Activated CD4-positive, alpha-beta T cell treated with anti-CD3 and anti-CD28 coated beads for 36 hours (primary cell): ENCODE measurements at regions not wholly inside any gene's neighbourhood (a gene's known extent, or its start where the extent isn't known, plus 50 kb on each side); places are given as distances from the start of the nearest gene placed in this dataset.
"Not testable (repeated sequence)": the region's sequence is repeated elsewhere in the genome, so short reads cannot be mapped to it uniquely, and the experiment has no call there.

Experiments
- ATAC-seq: fragments of 200-7000 bp; cut with Tn5 transposase; one replicate; pipeline ENCODE4 v1.10.0; 2021; ENCODE audit warnings: mild to moderate bottlenecking, moderate library complexity
- CTCF ChIA-PET: fragments of 350-600 bp; sonication (Branson Sonifier 250); formaldehyde crosslinking; loops from one replicate; lab custom pipeline; 2021; ENCODE audit warnings: antibody characterized with exemption; lab: Charles Lee
- POLR2A ChIA-PET: fragments of 350-600 bp; sonication (Branson Sonifier 250); formaldehyde crosslinking; loops from one replicate; lab custom pipeline; 2021; ENCODE audit warnings: antibody characterized with exemption, inconsistent platforms; lab: Charles Lee
- DNase-seq: peaks from one replicate; pipeline ENCODE4 v3.0.0-alpha.2; 2020
- H3K27ac Mint-ChIP-seq: one replicate; pipeline ENCODE4 v1.8.0; 2021; ENCODE audit warnings: mixed read lengths
- H3K27me3 Mint-ChIP-seq: one replicate; pipeline ENCODE4 v1.8.0; 2021; ENCODE audit warnings: mixed read lengths
- H3K36me3 Mint-ChIP-seq: one replicate; pipeline ENCODE4 v1.8.0; 2021; ENCODE audit warnings: low read depth, mixed read lengths
- H3K4me1 Mint-ChIP-seq: one replicate; pipeline ENCODE4 v1.8.0; 2021; ENCODE audit warnings: mixed read lengths
- H3K4me3 Mint-ChIP-seq: one replicate; pipeline ENCODE4 v1.8.0; 2021; ENCODE audit warnings: mild to moderate bottlenecking, moderate library complexity, mixed read lengths
- H3K9me3 Mint-ChIP-seq: one replicate; pipeline ENCODE4 v1.8.0; 2021; ENCODE audit warnings: low read depth, mixed read lengths
- intact Hi-C, 2 experiments: fragments of 100-400 bp; cut with DNase I in 1 of 2; cut with micrococcal nuclease in 1 of 2; formaldehyde crosslinking; loops; one replicate each; pipeline versions ENCODE4 v1.14.2 to v1.15.1; 2022 to 2024; cut with DNase I, micrococcal nuclease

DNA sequence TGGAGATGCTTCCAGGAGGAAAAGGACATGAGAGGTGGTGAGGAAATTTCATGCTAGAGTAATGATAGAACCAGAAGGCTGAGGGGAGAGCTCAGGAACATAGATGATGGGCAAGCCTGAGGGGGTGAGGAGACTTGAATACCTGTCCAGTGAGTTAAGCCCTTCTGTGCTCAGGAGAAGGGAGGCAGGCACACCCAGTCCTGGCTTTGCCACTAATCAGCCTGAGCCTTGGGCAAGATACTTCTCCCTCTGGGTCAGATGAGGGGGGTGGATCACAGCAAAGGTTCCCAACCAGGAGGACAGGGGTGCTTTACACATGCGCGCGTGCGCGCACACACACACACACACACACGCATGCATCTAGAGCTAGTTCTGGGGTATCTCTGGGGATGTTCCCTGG is 60.5 kb upstream of the KCNK12 start:
- Mint-ChIP-seq H3K27me3 (no peaks in the 10 kb centered on the region), H3K9me3 (no peaks in the 10 kb centered on the region), H3K4me3 (no peak overlapping the region), H3K36me3 (no peaks in the 10 kb centered on the region), H3K4me1 (no peaks in the 10 kb centered on the region), H3K27ac (no peak overlapping the region)
- ChIA-PET POLR2A (no interaction called here), CTCF (interaction anchor here (0.6 to 0.7 kb wide), 2 partner anchors 69 to 703 kb away, joined by 3 read pairs; no protein-coding TSS in a partner anchor)
- ATAC-seq (no peak), DNase-seq (no peak)
- intact Hi-C loops: no loop called here

DNA sequence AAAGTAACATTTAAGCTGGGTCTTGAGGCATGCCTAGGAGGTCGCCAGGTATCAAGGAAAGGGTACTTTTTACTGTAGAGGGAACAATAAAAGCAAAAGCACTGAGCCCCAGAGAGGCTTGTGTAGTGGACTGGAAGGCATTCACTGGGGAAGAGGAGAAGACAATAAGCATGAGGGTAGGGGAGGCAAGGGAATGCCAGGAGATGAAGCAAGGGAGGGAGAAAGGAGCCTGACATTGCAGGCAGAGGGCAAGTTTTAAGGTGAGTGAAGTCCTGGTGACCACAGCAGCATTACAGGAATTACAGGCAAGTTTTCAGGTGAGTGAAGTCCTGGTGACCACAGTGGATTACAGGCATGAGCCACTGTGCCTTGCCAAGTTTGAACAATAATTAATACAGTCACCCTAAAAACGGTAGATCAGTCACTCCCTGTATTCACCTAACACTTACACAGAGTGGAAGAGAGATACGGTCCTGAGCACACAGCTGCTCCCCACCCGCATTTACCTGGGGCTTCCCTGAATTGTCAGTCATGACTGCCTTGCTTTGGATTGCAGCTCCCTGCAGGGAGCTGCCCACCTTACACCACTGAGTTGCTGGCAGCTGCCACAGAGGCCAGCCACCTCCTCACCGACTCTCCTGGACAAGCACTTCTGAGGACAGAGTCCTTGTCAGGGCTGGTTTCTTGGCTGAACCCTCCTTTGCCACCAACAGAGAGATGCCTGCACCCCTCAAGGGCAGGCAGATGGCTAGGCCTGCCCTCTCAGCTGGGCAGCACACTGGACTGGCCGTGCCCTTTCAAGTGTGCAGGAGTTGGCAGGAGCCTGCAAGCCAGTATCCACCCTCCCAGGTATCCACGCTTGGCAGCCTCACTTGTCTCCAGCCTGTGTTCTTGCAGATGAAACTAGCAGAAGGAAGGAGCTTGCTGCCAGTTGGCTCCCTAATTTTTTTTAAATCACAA is 59.0 kb upstream of the KCNK12 start:
- intact Hi-C loops: no loop called here
- ATAC-seq: no peak
- H3K4me3 Mint-ChIP-seq: no peak overlapping the region
- no peaks in the 10 kb centered on the region for H3K4me1 Mint-ChIP-seq
- ChIA-PET CTCF (no interaction called here), POLR2A (no interaction called here)
- no peak overlapping the region for H3K27ac Mint-ChIP-seq
- H3K9me3 Mint-ChIP-seq: no peaks in the 10 kb centered on the region
- H3K36me3 Mint-ChIP-seq: no peaks in the 10 kb centered on the region
- H3K27me3 Mint-ChIP-seq: peaks cover 3% of the 10 kb centered on the region
- no peak for DNase-seq

DNA sequence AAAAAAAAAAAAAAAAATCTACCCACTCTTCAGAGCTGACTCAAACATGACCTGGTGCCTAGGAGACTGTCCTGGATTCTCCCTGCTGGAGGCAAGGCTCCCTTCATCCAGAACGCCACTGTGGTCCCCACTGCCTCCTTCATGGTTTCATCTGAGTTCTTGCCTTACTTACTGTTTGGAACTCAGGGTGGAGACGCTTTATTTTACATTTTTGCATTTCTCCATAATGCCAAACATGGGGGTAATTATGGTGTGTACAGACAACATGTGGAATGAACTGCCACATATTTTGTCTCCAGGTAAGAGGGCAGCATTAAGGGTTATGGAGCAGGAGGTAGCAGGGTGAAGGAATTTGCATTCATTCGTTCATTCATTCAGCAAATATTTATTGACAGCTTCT is 58.1 kb upstream of the KCNK12 start:
- H3K36me3 Mint-ChIP-seq: no peaks in the 10 kb centered on the region
- DNase-seq (no peak), ATAC-seq (no peak)
- POLR2A ChIA-PET: no interaction called here
- no peaks in the 10 kb centered on the region for H3K9me3 Mint-ChIP-seq
- no peak overlapping the region for H3K27ac Mint-ChIP-seq
- peaks cover 3% of the 10 kb centered on the region for H3K27me3 Mint-ChIP-seq
- no peaks in the 10 kb centered on the region for H3K4me1 Mint-ChIP-seq
- intact Hi-C loops: no loop called here
- no peak overlapping the region for H3K4me3 Mint-ChIP-seq
- CTCF ChIA-PET: no interaction called here

DNA sequence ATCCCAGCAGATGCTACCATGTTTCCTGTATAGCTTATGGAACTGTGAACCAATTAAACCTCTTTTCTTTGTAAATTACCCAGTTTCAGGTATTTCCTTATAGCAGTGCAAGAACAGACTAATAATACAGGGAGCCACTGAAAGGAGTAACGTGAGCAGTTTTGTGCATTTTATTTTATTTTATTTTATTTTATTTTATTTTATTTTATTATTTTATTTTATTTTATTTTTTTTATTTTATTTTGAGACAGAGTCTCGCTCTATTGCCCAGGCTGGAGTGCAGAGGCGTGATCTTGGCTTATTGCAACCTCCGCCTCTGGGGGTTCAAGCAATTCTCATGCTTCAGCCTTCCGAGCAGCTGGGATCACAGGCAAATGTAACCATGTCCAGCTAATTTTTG is 55.9 kb upstream of the KCNK12 start:
- POLR2A ChIA-PET: interaction anchor here (0.6 kb wide), 1 partner anchor 269 kb away, joined by 4 read pairs; no protein-coding TSS in a partner anchor
- ATAC-seq: no peak
- intact Hi-C loops: no loop called here
- H3K36me3 Mint-ChIP-seq: no peaks in the 10 kb centered on the region
- no peaks in the 10 kb centered on the region for H3K4me1 Mint-ChIP-seq
- no peak overlapping the region for H3K4me3 Mint-ChIP-seq
- CTCF ChIA-PET: no interaction called here
- no peak for DNase-seq
- no peak overlapping the region for H3K27ac Mint-ChIP-seq
- peaks cover 3% of the 10 kb centered on the region for H3K27me3 Mint-ChIP-seq
- H3K9me3 Mint-ChIP-seq: no peaks in the 10 kb centered on the region

DNA sequence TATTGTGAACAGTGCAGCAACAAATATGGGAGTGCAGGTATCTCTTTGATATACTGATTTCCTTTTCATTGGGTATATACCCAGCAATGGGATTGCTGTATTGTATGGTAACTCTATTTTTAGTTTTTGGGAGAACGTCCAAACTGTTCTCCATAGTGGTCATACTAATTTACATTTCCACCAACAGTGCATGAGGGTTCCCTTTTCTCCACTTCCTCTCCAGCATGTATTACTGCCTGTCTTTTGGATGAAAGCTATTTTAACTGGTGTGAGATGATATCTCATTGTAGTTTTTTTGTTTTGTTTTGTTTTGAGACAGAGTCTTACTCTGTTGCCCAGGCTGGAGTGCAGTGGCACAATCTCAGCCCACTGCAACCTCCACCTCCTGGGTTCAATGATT is 52.4 kb upstream of the KCNK12 start:
- CTCF ChIA-PET, H3K27me3 Mint-ChIP-seq, H3K27ac Mint-ChIP-seq, H3K4me3 Mint-ChIP-seq, H3K36me3 Mint-ChIP-seq, H3K4me1 Mint-ChIP-seq, H3K9me3 Mint-ChIP-seq, POLR2A ChIA-PET, intact Hi-C loops, ATAC-seq, DNase-seq: not testable (repeated sequence)

DNA sequence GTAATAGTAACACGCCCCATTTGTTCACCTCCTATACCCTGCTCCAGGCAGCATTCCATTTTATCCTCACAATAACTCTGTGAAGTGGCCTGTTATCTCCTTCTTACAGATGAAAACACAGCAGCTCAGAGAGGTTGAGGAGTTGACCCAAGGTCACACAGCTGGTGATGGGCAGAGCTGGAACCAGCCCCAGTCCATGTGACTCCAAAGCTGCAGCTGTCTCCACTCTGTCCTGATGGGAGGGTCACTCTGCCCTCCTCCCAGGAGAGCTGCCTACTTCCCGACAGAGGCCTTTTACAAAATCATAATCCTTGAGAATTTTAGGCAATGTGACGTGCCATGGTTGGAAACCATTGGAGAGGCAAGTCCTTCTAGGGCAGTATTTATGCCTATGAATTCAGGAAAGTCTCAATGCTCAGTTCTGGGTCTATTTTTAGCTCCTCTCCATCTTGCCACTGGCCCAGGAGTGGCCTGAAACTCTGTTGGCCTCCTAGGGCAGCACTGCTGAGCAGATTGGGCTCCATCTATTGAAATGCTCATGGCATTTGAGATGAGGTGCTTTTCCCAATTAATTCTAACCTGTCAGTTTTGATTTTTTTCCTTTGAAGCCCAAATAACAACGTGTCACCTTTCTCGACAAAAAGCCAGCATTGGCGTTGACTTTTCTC is 50.1 kb upstream of the KCNK12 start:
- H3K27ac Mint-ChIP-seq: no peak overlapping the region
- no peak overlapping the region for H3K4me3 Mint-ChIP-seq
- no peaks in the 10 kb centered on the region for H3K36me3 Mint-ChIP-seq
- DNase-seq (no peak), ATAC-seq (no peak)
- CTCF ChIA-PET: no interaction called here
- no peaks in the 10 kb centered on the region for H3K4me1 Mint-ChIP-seq
- intact Hi-C loops: no loop called here
- no peaks in the 10 kb centered on the region for H3K9me3 Mint-ChIP-seq
- peaks cover 3% of the 10 kb centered on the region for H3K27me3 Mint-ChIP-seq
- POLR2A ChIA-PET: no interaction called here
